GM18870 (cell line): ENCODE measurements at regions not wholly inside any gene's neighbourhood (a gene's known extent, or its start where the extent isn't known, plus 50 kb on each side); places are given as distances from the start of the nearest gene placed in this dataset.

Experiments
- ATAC-seq: cut with Tn5 transposase; IDR thresholded peaks from one replicate; pipeline ENCODE4 v1.9.1; 2021; ENCODE audit warnings: moderate library complexity; ENCODE audit not compliant: unreplicated experiment

GRCh38 chr18:41373612-41374011 lies 581.4 kb upstream of the PIK3C3 start:
- no peak for ATAC-seq

- no peak for ATAC-seq
These were observed 582.9 kb upstream of the PIK3C3 start for GRCh38 chr18:41372046-41372665.

- ATAC-seq, result no peak
These were observed 583.6 kb upstream of the PIK3C3 start for GRCh38 chr18:41371156-41372045.

GRCh38 chr18:41370740-41371139 lies 584.3 kb upstream of the PIK3C3 start:
- ATAC-seq, result no peak

GRCh38 chr18:41357708-41358107 lies 597.3 kb upstream of the PIK3C3 start:
- no peak for ATAC-seq

- no peak for ATAC-seq
These were observed 601.1 kb upstream of the PIK3C3 start for GRCh38 chr18:41353777-41354528.

- no peak for ATAC-seq
These were observed 603.6 kb upstream of the PIK3C3 start for GRCh38 chr18:41351430-41351829.

GRCh38 chr18:41347057-41347456 lies 608.0 kb upstream of the PIK3C3 start:
- no peak for ATAC-seq

- ATAC-seq, result no peak
These were observed 611.2 kb upstream of the PIK3C3 start for GRCh38 chr18:41343808-41344207.

GRCh38 chr18:41338341-41338740 lies 616.7 kb upstream of the PIK3C3 start:
- no peak for ATAC-seq

- no peak for ATAC-seq
These were observed 623.4 kb upstream of the PIK3C3 start for GRCh38 chr18:41331661-41332060.

GRCh38 chr18:41326311-41326710 lies 628.7 kb upstream of the PIK3C3 start:
- no peak for ATAC-seq

GRCh38 chr18:41324934-41325333 lies 630.1 kb upstream of the PIK3C3 start:
- ATAC-seq, result no peak

- ATAC-seq, result no peak
These were observed 630.8 kb upstream of the PIK3C3 start for GRCh38 chr18:41324020-41324791.

GRCh38 chr18:41323044-41323443 lies 632.0 kb upstream of the PIK3C3 start:
- no peak for ATAC-seq

GRCh38 chr18:41320100-41320499 lies 634.9 kb upstream of the PIK3C3 start:
- ATAC-seq, result no peak

- no peak for ATAC-seq
These were observed 639.9 kb upstream of the PIK3C3 start for GRCh38 chr18:41315134-41315533.

GRCh38 chr18:41311571-41312547 lies 643.2 kb upstream of the PIK3C3 start:
- no peak for ATAC-seq

- no peak for ATAC-seq
These were observed 657.3 kb upstream of the PIK3C3 start for GRCh38 chr18:41297740-41298139.

GRCh38 chr18:41269294-41269693 lies 685.7 kb upstream of the PIK3C3 start:
- no peak for ATAC-seq
